NCI-H1930 (cell line): ENCODE measurements at regions not wholly inside any gene's neighbourhood (a gene's known extent, or its start where the extent isn't known, plus 50 kb on each side); places are given as distances from the start of the nearest gene placed in this dataset.
A peak's percentile ranks its signal among the peaks of the same experiment; 100 is the strongest.

Source experiments
- DNase-seq, 2 experiments: peaks; one replicate each; lab custom pipeline; 2025; lab: John Stamatoyannopoulos, UW

GRCh38 chr15:97174886-97175540, 785.5 kb upstream of the ARRDC4 start:
- DNase-seq = no peak

DNA sequence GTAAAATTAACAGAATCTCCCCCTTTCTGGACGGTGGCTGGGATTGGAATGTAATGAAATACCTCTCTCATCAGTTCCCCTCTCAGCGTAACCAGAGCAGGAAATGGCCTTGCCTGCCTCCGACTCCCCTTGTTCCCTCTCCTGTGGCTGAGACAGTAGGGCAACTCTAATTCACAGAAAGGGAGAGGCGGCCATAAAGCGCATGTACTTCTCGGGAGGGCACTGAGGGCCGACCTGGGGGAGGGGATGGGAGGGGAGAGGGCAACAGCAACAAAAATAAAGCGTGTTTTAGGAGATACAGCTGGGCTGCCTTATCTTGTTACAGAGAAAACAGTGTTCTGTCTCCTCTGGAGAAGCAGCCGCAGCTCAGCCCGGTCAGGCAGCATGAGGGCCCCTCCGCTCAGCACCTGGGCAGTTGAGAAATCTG, 783.3 kb upstream of the ARRDC4 start:
- no peak for DNase-seq

- no peak for DNase-seq
These were observed 777.9 kb upstream of the ARRDC4 start for GRCh38 chr15:97182581-97182980.

DNA sequence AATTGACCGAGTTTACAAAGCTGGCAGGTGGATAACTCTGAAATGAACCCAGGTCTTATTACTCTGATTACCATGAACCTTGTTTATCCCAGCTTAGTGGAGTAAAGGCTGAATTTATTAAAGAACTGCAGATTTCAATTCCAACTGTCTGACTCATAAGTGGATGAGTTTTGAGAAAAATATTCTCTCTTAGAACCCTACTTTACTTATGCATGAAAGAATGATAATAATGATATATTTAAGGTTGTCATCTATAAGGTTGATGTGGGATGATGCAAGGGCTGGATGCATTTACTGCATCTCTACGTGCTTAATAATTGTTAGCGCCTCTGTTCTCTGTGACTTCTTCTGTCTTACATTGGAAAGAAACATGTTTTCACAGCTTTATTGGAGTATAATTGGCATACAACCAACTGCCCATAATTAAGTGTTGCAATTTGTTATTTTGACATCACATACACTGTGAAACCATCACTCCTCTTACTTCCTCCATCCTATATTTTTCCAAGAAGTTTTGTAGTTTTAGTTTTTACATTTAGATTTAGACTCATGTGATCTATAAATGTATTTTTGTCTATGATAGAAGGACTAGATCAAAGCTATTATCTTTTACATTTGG, 771.2 kb upstream of the ARRDC4 start:
- peak in 1 of 2 experiments; percentile 1 for DNase-seq

DNA sequence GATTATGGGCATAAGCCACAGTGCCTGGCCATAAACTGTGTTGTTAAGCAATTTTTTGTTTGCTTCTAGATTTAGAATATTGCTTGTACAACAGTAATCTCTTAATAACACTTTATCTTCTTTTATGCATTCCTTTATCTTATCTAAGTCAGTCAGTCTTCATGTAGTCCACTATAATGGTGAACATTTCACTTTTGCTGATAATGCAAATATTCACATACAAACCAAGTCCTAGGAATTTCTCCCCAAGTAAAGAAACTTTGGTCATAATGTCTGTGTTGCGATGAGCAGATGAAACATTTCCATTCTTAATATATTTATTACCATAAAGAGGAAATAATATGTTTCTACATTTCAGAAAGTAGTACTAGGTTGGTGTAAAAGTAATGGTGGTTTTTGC, 765.8 kb upstream of the ARRDC4 start:
- DNase-seq = no peak

- DNase-seq = no peak
These were observed 764.2 kb upstream of the ARRDC4 start for GRCh38 chr15:97196048-97197014.

GRCh38 chr15:97199393-97200051, 761.0 kb upstream of the ARRDC4 start:
- no peak for DNase-seq

DNA sequence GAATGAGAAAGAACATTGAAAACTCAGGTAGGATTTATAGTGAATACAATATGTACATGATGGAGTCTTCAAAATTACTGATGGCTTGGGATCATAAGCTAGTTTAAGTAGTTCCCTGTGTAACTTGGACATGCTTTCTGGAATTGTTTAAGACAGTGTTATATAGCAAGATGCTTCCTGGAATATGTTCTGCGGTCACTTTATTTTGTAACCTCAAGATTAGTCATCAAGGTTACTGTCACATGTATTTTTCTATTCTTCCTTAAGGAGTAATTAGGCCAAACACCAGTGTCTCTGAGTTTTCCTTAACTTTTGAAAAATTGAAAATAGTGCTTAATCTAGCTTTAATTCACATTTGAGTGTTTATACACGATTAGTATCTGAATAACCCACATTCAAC, 760.3 kb upstream of the ARRDC4 start:
- DNase-seq = no peak

- DNase-seq = no peak
These were observed 750.2 kb upstream of the ARRDC4 start for GRCh38 chr15:97210277-97210676.

GRCh38 chr15:97215629-97216028, 744.9 kb upstream of the ARRDC4 start:
- DNase-seq = no peak

- DNase-seq = no peak
These were observed 736.3 kb upstream of the ARRDC4 start for GRCh38 chr15:97224191-97224641.

DNA sequence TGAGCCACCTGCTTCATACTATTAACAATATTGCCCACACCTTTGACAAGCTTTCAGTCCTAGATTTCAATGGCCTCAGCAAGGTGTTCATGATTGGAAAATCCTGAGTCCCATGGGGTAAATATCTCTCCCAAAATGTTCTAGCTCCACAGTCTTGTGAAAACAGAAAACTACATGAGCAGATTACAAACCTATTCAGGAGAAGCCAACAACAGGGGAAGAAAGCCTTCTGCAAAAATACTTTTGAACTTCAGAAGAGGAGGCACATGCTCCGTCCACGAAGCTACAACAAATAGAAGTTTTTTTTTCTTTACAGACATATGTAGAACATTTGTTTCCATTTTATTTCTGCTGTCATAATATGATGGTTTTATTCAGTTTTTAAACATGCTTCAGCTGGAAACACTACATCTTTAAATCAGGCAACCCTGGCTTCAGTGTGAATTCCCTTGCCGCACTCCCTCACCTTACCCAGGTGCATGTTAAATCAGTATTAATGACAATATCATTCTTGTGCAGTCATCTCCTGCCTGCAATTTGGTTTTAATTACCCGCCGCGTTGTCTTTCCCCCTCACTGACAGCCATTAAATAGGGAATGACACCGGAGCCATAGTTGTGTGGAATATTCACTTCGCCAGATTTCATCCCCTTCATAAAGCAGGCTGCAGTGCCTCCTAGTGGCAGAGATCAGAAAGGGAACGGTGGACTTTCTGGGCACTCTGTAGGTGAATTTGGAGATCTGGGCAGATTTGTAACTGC, 725.5 kb upstream of the ARRDC4 start:
- no peak for DNase-seq

DNA sequence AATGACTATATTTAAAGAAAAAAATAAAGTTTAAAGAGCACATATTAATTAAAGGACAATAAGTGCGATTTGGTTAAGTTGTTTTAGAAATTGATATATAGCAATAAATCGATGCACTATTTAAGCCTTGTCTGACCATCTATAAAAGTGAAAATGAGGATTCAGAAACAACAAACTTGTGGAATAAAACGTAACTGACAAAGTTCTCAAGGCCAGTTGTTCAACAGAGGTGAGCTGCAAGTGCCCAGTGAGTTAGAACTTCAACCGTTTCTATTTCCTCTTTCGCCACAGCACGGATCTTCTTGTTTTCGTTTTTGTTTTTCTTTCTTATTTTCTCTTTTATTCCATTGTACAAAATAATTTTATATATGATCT, 724.9 kb upstream of the ARRDC4 start:
- no peak for DNase-seq

- no peak for DNase-seq
These were observed 724.4 kb upstream of the ARRDC4 start for GRCh38 chr15:97236140-97236539.

DNA sequence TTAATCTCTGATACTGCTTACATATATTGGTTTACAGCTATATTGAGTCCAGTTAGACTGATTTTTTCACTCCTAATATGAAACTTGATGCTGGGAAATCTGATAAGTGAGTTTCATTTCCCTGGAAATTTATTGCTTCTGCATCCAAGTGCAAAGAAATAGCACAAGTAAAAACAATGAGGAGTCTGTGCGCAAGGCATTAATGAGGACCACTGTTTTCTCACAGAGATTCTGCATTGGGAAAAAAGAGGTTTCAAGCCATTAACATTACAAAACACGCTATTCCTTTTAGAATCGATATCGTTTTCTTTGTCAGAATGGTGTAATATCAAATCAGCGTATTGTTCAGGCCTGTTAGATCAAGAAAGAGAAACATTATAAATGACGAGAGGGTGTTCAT, 723.3 kb upstream of the ARRDC4 start:
- no peak for DNase-seq

GRCh38 chr15:97248376-97248775, 712.1 kb upstream of the ARRDC4 start:
- no peak for DNase-seq

DNA sequence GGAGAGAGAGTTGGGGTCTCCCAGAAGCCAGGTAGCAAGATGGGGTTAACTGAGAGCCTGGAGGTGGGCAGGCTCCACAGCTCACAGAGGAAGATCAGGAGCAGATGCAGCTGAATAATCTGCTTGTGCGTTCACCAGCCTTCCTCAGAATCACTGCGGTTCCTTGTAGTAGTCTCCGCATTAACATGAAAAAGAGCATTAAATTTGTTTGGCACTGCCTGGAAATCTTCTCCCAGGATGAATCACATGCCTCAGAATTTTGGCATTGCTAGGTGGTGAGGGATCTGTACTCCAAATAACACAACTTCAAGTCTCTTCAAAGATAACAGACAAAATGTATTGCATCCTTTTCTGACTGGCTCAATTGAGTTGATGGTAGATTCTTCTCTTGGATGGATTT, 700.6 kb upstream of the ARRDC4 start:
- DNase-seq = no peak

DNA sequence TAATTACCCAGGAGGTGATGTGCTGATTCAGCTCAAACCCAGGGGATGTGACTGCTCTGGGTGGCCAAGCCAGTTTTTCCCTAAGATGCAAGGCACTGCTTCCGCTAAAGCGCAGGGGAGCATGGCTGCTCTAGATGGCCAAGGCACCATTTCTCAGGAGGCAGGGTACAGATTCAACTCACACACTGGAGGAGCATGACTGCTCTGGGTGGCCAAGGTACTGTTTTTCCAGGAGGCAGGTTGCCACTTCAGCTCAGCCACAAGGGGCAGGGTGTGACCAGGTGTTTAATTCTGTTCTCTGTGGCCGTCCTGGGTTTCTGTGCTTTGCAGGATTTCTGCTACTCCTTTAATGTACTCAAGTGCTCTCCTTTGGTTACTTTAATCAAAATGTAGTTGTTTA, 659.3 kb upstream of the ARRDC4 start:
- DNase-seq = no peak

GRCh38 chr15:97316362-97316761, 644.1 kb upstream of the ARRDC4 start:
- no peak for DNase-seq

- DNase-seq = no peak
These were observed 643.3 kb upstream of the ARRDC4 start for GRCh38 chr15:97317163-97317562.

- no peak for DNase-seq
These were observed 641.2 kb upstream of the ARRDC4 start for GRCh38 chr15:97319291-97319690.

DNA sequence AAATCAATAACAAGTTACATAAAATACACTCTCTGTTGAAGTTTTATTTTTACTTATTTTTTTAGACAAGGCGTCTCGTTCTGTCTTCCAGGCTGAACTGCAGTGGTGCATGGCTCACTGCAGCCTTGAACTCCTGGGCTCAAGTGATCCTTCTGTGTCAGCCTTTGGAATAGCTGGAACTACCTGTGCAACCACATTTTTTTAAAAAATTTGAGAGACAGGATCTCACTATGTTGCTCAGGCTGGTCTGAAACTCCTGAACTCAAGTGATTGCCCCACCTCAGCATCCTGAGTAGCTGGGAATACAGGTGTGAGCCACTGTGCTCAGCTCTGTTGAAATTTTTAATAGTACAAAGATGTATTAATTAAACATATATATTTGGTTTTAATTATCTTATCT, 614.3 kb upstream of the ARRDC4 start:
- DNase-seq = no peak
